Cardiac muscle cell (in vitro differentiated cells and primary cell): ENCODE measurements at regions not wholly inside any gene's neighbourhood (a gene's known extent, or its start where the extent isn't known, plus 50 kb on each side); places are given as distances from the start of the nearest gene placed in this dataset.

ENCODE experiments used
- DNase-seq, 2 donors: peaks; one replicate each; pipeline versions ENCODE4 v3.0.0 to v3.0.0-alpha.2; 2010 to 2017; ENCODE audit warnings: low read depth in 1 of 2, low spot score in 1 of 2
- H3K27ac ChIP-seq: fragments of 200-600 bp; sonication (generic); 2 replicates; pipeline ENCODE4 v1.5.1; 2016
- H3K27me3 ChIP-seq: fragments of 200-600 bp; sonication (generic); 2 replicates; pipeline ENCODE4 v1.6.0; 2016; ENCODE audit warnings: control low read depth
- H3K36me3 ChIP-seq: fragments of 200-600 bp; sonication (generic); 2 replicates; pipeline ENCODE4 v1.5.1; 2016; ENCODE audit warnings: control low read depth
- H3K4me1 ChIP-seq: fragments of 200-600 bp; sonication (generic); 2 replicates; pipeline ENCODE4 v1.8.1; 2017; ENCODE audit warnings: low read depth, mild to moderate bottlenecking, mixed run types
- H3K4me3 ChIP-seq: fragments of 200-600 bp; sonication (generic); 2 replicates; pipeline ENCODE4 v1.5.1; 2016; ENCODE audit warnings: mild to moderate bottlenecking
- H3K9me3 ChIP-seq: fragments of 200-600 bp; sonication (generic); 2 replicates; pipeline ENCODE4 v1.5.1; 2017; ENCODE audit warnings: low read depth, mild to moderate bottlenecking, control low read depth
- CTCF ChIP-seq: IDR thresholded peaks from 2 replicates; pipeline ENCODE4 v1.5.1; 2012; ENCODE audit warnings: low read depth, mild to moderate bottlenecking, low read length

GRCh38 chr17:69734656-69735055, 320.2 kb downstream of the MAP2K6 start:
- H3K27ac ChIP-seq: no peak overlapping the region
- H3K4me3 ChIP-seq: no peak overlapping the region
- no peaks in the 10 kb centered on the region for H3K9me3 ChIP-seq
- H3K4me1 ChIP-seq: no peaks in the 10 kb centered on the region
- TF ChIP-seq CTCF: no peak
- H3K27me3 ChIP-seq: no peaks in the 10 kb centered on the region
- H3K36me3 ChIP-seq: no peaks in the 10 kb centered on the region
- no peak for DNase-seq

GRCh38 chr17:69735285-69735684, 320.8 kb downstream of the MAP2K6 start:
- no peak overlapping the region for H3K27ac ChIP-seq
- TF ChIP-seq CTCF: no peak
- H3K4me1 ChIP-seq: no peaks in the 10 kb centered on the region
- DNase-seq: no peak
- H3K9me3 ChIP-seq: no peaks in the 10 kb centered on the region
- no peak overlapping the region for H3K4me3 ChIP-seq
- H3K36me3 ChIP-seq: no peaks in the 10 kb centered on the region
- no peaks in the 10 kb centered on the region for H3K27me3 ChIP-seq

- no peak overlapping the region for H3K4me3 ChIP-seq
- DNase-seq: no peak
- H3K27me3 ChIP-seq: no peaks in the 10 kb centered on the region
- no peaks in the 10 kb centered on the region for H3K4me1 ChIP-seq
- TF ChIP-seq CTCF: no peak
- no peaks in the 10 kb centered on the region for H3K9me3 ChIP-seq
- no peak overlapping the region for H3K27ac ChIP-seq
- no peaks in the 10 kb centered on the region for H3K36me3 ChIP-seq
Observed at GRCh38 chr17:69743091-69743490, 328.6 kb downstream of the MAP2K6 start.

GRCh38 chr17:69744512-69745070, 330.1 kb downstream of the MAP2K6 start:
- DNase-seq: no peak
- Histone ChIP-seq H3K27ac (no peak overlapping the region), H3K27me3 (no peaks in the 10 kb centered on the region), H3K9me3 (no peaks in the 10 kb centered on the region), H3K36me3 (no peaks in the 10 kb centered on the region), H3K4me1 (no peaks in the 10 kb centered on the region), H3K4me3 (no peak overlapping the region)
- no peak for TF ChIP-seq CTCF

- no peaks in the 10 kb centered on the region for H3K4me1 ChIP-seq
- H3K9me3 ChIP-seq: no peaks in the 10 kb centered on the region
- no peak overlapping the region for H3K4me3 ChIP-seq
- H3K27ac ChIP-seq: no peak overlapping the region
- DNase-seq: no peak
- no peaks in the 10 kb centered on the region for H3K27me3 ChIP-seq
- no peaks in the 10 kb centered on the region for H3K36me3 ChIP-seq
- no peak for TF ChIP-seq CTCF
Observed at GRCh38 chr17:69749911-69750310, 325.1 kb upstream of the KCNJ16 start.
